GM12891 (cell line): ENCODE measurements at regions not wholly inside any gene's neighbourhood (a gene's known extent, or its start where the extent isn't known, plus 50 kb on each side); places are given as distances from the start of the nearest gene placed in this dataset.

Source experiments
- PAX5 ChIP-seq: IDR thresholded peaks from 2 replicates; pipeline ENCODE4 v1.6.1; 2011; ENCODE audit warnings: low read length, moderate library complexity, mild to moderate bottlenecking; ENCODE audit not compliant: insufficient read depth, severe bottlenecking
- POLR2A ChIP-seq: IDR thresholded peaks from 2 replicates; pipeline ENCODE4 v1.6.1; 2011; ENCODE audit warnings: low read depth, low read length, control low read depth
- POLR2AphosphoS5 ChIP-seq: IDR thresholded peaks from 2 replicates; pipeline ENCODE4 v1.6.1; 2011; ENCODE audit warnings: low read depth, low read length, control low read depth
- TAF1 ChIP-seq: IDR thresholded peaks from 2 replicates; pipeline ENCODE4 v1.6.1; 2011; ENCODE audit warnings: low read depth, low read length, control low read depth

- TF ChIP-seq POLR2A (no peak), POLR2AphosphoS5 (no peak), TAF1 (no peak), PAX5 (no peak)
These were observed 405.8 kb upstream of the GOLIM4 start for GRCh38 chr3:168501570-168501969.
